GM19467 (cell line): ENCODE measurements at regions not wholly inside any gene's neighbourhood (a gene's known extent, or its start where the extent isn't known, plus 50 kb on each side); places are given as distances from the start of the nearest gene placed in this dataset.

ENCODE experiments used
- ATAC-seq: cut with Tn5 transposase; IDR thresholded peaks from one replicate; pipeline ENCODE4 v1.9.1; 2021; ENCODE audit warnings: mild to moderate bottlenecking, moderate library complexity; ENCODE audit not compliant: unreplicated experiment

GRCh38 chr1:10896673-10897072, 100.2 kb upstream of the CASZ1 start:
- ATAC-seq = no peak

GRCh38 chr1:10897321-10897980, 101.0 kb upstream of the CASZ1 start:
- ATAC-seq = no peak

- no peak for ATAC-seq
Observed at GRCh38 chr1:10897981-10898728, 101.7 kb upstream of the CASZ1 start.

GRCh38 chr1:10898921-10899320, 102.5 kb upstream of the CASZ1 start:
- ATAC-seq = no peak

GRCh38 chr1:10899490-10900250, 103.2 kb upstream of the CASZ1 start:
- ATAC-seq = no peak

GRCh38 chr1:10900251-10900651, 103.8 kb upstream of the CASZ1 start:
- ATAC-seq = no peak

- ATAC-seq = no peak
Observed at GRCh38 chr1:10900691-10901090, 104.2 kb upstream of the CASZ1 start.

- no peak for ATAC-seq
Observed at GRCh38 chr1:10901091-10901890, 104.8 kb upstream of the CASZ1 start.

GRCh38 chr1:10901891-10902805, 105.7 kb upstream of the CASZ1 start:
- no peak for ATAC-seq

- no peak for ATAC-seq
Observed at GRCh38 chr1:10903421-10903820, 107.0 kb upstream of the CASZ1 start.

GRCh38 chr1:10903821-10904220, 107.4 kb upstream of the CASZ1 start:
- no peak for ATAC-seq

GRCh38 chr1:10904396-10905358, 107.8 kb upstream of the TARDBP start:
- ATAC-seq = no peak

- ATAC-seq = no peak
Observed at GRCh38 chr1:10905841-10906655, 106.4 kb upstream of the TARDBP start.

GRCh38 chr1:10906866-10907519, 105.5 kb upstream of the TARDBP start:
- no peak for ATAC-seq

GRCh38 chr1:10908266-10908665, 104.2 kb upstream of the TARDBP start:
- no peak for ATAC-seq

- no peak for ATAC-seq
Observed at GRCh38 chr1:10909697-10910680, 102.5 kb upstream of the TARDBP start.
